Renal pelvis (tissue), 1 donor: ENCODE measurements at regions not wholly inside any gene's neighbourhood (a gene's known extent, or its start where the extent isn't known, plus 50 kb on each side); places are given as distances from the start of the nearest gene placed in this dataset.
"Not testable (repeated sequence)": the region's sequence is repeated elsewhere in the genome, so short reads cannot be mapped to it uniquely, and the experiment has no call there.

Source experiments
- DNase-seq: peaks from one replicate; pipeline ENCODE4 v3.0.0-alpha.2; 2013

- no peak for DNase-seq
These were observed 457.4 kb downstream of the SETD4 start for GRCh38 chr21:35602811-35603362.

GRCh38 chr21:35601211-35601610, 459.1 kb downstream of the SETD4 start:
- DNase-seq = no peak

GRCh38 chr21:35599164-35599563, 461.2 kb downstream of the SETD4 start:
- DNase-seq = no peak

GRCh38 chr21:35597750-35598339, 462.5 kb downstream of the SETD4 start:
- DNase-seq = no peak

- no peak for DNase-seq
These were observed 465.4 kb downstream of the SETD4 start for GRCh38 chr21:35594905-35595304.

GRCh38 chr21:35593000-35593502, 467.3 kb downstream of the SETD4 start:
- no peak for DNase-seq

GRCh38 chr21:35590284-35590683, 470.0 kb downstream of the SETD4 start:
- DNase-seq = not testable (repeated sequence)

GRCh38 chr21:35587841-35588380, 472.4 kb downstream of the SETD4 start:
- DNase-seq = no peak

GRCh38 chr21:35586305-35586704, 474.0 kb downstream of the SETD4 start:
- DNase-seq = no peak

GRCh38 chr21:35585878-35586277, 474.4 kb downstream of the SETD4 start:
- no peak for DNase-seq

- no peak for DNase-seq
These were observed 475.2 kb downstream of the SETD4 start for GRCh38 chr21:35585155-35585554.

GRCh38 chr21:35583566-35584216, 476.6 kb downstream of the SETD4 start:
- DNase-seq = no peak

GRCh38 chr21:35582731-35583130, 477.6 kb downstream of the SETD4 start:
- DNase-seq = no peak

GRCh38 chr21:35581640-35582039, 478.7 kb downstream of the SETD4 start:
- no peak for DNase-seq

- DNase-seq = no peak
These were observed 480.6 kb downstream of the SETD4 start for GRCh38 chr21:35579520-35580293.

GRCh38 chr21:35578831-35579471, 481.4 kb downstream of the SETD4 start:
- no peak for DNase-seq

- DNase-seq = no peak
These were observed 482.0 kb downstream of the SETD4 start for GRCh38 chr21:35578347-35578782.

GRCh38 chr21:35575280-35575915, 484.9 kb downstream of the SETD4 start:
- peak; percentile 58 for DNase-seq

GRCh38 chr21:35573472-35574374, 486.6 kb downstream of the SETD4 start:
- DNase-seq = no peak

- no peak for DNase-seq
These were observed 488.4 kb downstream of the SETD4 start for GRCh38 chr21:35571910-35572309.
